Bronchial epithelial cell (primary cell): ENCODE measurements at regions not wholly inside any gene's neighbourhood (a gene's known extent, or its start where the extent isn't known, plus 50 kb on each side); places are given as distances from the start of the nearest gene placed in this dataset.
A peak's percentile ranks its signal among the peaks of the same experiment; 100 is the strongest.

Experiments used
- DNase-seq: peaks from one replicate; pipeline ENCODE4 v3.0.0-alpha.2; 2010; ENCODE audit warnings: low read depth
- FAIRE-seq: peaks from 2 replicates; lab custom pipeline; 2011; peaks lifted over from hg19 to GRCh38; lab: Jason Lieb, UNC
- H3K27me3 ChIP-seq: 2 replicates; pipeline ENCODE4 v1.5.1; 2011; ENCODE audit warnings: low read length; ENCODE audit not compliant: control insufficient read depth, insufficient read depth
- H3K36me3 ChIP-seq: 2 replicates; pipeline ENCODE4 v1.5.1; 2011; ENCODE audit warnings: low read length; ENCODE audit not compliant: control insufficient read depth, insufficient read depth
- H3K4me3 ChIP-seq: 2 replicates; pipeline ENCODE4 v1.5.1; 2011; ENCODE audit warnings: mild to moderate bottlenecking, low read depth, low read length, control low read depth
- TF ChIP-seq, protein P1 (sequence below): IDR thresholded peaks from 2 replicates; pipeline ENCODE4 v1.5.1; 2011; ENCODE audit warnings: mild to moderate bottlenecking, moderate library complexity, low read length, control low read depth, inconsistent platforms; ENCODE audit not compliant: insufficient read depth, severe bottlenecking

DNA sequence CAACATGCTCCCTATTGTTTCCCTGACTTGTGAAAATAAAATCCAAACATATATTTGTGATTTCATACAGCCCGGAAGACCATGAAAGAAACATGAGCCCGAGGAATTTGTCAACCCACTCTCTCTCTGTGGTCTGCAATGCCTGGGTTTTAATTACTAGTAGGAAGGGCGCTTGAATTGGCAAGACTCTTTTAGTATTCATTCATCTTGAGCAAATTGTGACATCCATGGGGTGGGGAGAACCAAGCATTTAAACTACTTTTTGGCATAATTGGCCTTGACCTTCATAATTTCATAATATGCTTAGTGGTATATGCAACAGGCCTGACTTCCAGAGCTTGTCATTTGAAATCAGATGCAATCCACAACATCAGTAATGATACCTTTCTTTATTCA, 142.4 kb upstream of the BMPER start:
- H3K36me3 ChIP-seq = no peaks in the 10 kb centered on the region
- TF ChIP-seq, protein P1, sequence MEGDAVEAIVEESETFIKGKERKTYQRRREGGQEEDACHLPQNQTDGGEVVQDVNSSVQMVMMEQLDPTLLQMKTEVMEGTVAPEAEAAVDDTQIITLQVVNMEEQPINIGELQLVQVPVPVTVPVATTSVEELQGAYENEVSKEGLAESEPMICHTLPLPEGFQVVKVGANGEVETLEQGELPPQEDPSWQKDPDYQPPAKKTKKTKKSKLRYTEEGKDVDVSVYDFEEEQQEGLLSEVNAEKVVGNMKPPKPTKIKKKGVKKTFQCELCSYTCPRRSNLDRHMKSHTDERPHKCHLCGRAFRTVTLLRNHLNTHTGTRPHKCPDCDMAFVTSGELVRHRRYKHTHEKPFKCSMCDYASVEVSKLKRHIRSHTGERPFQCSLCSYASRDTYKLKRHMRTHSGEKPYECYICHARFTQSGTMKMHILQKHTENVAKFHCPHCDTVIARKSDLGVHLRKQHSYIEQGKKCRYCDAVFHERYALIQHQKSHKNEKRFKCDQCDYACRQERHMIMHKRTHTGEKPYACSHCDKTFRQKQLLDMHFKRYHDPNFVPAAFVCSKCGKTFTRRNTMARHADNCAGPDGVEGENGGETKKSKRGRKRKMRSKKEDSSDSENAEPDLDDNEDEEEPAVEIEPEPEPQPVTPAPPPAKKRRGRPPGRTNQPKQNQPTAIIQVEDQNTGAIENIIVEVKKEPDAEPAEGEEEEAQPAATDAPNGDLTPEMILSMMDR = no peak
- no peak for FAIRE-seq
- no peak for DNase-seq
- H3K27me3 ChIP-seq = no peaks in the 10 kb centered on the region
- H3K4me3 ChIP-seq = no peak overlapping the region

DNA sequence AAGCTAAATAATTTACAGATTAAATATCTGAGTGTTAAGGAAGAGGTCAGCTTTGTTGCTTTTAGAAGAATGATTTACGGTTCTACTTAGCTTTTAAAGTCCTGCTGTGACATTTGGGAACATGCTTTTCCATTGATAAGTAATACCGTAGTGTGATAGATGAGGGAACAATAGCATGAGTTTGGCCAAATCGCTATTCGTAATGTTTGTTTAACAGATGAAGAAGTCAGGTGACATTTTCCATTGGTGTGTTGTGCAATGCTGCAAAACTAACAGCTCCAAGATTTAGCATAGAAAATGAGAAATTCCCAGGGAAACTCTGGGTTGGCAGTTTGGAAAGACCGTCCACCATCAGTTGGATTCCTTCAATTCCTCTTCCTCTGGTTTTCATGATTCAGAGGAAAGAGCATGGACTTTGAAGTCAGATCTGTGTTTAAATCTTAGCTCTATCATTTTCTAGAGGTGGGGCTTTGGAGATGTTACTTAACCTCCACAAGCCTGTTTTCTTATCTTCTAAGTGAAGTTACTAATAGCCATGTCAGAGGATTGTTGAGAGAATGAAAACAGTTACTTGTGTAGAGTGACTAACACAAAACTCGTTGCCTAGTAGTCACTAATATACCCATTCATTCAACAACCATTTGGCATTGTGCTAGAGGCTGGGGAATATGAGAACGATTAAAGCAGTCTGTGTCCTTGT, 140.4 kb upstream of the BMPER start:
- DNase-seq = peak; percentile 97
- TF ChIP-seq, protein P1 = no peak
- Histone ChIP-seq H3K4me3 (no peak overlapping the region), H3K27me3 (no peaks in the 10 kb centered on the region), H3K36me3 (no peaks in the 10 kb centered on the region)
- no peak for FAIRE-seq

DNA sequence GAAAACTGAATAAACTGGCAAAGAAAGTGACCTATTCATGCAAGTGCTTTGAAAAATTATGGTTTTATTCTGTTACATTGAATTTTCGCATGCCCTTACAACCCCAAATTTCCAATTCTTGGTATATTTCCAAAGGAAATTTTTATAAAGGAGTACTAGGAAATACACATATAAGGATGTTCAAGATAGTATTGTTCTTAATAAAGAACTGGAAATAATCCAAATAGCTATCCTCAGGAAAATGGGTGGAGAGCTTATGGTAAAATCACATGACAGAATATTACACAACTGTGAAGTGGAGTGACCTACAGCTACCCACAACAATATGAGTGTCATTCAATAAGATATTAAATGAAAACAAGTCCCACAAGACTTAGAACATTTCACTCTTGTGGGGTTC, 138.9 kb upstream of the BMPER start:
- TF ChIP-seq, protein P1 = no peak
- Histone ChIP-seq H3K36me3 (no peaks in the 10 kb centered on the region), H3K27me3 (no peaks in the 10 kb centered on the region), H3K4me3 (no peak overlapping the region)
- no peak for FAIRE-seq
- peak; percentile 46 for DNase-seq

DNA sequence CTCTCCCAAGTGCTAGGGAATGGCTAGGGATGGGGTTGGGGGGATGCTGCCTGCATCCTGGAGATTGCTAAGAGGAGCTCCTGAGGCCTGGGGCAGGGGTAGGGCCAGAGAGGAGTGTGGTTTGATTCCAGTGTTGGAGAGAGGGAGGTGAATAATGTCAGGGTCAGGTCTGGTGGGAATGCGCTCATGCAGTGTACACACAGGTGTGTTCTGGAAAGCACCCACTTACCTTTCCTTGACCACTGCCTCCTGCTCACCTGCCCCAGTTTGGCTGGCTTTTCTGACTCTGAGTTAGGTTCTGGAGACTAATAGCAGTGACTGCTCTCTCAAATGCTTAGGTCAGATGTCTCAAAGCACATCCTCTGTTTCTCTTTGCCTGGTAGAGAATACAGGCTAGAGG, 135.4 kb upstream of the BMPER start:
- TF ChIP-seq, protein P1 = no peak
- FAIRE-seq = no peak
- DNase-seq = no peak
- H3K27me3 ChIP-seq = no peaks in the 10 kb centered on the region
- no peaks in the 10 kb centered on the region for H3K36me3 ChIP-seq
- no peak overlapping the region for H3K4me3 ChIP-seq

DNA sequence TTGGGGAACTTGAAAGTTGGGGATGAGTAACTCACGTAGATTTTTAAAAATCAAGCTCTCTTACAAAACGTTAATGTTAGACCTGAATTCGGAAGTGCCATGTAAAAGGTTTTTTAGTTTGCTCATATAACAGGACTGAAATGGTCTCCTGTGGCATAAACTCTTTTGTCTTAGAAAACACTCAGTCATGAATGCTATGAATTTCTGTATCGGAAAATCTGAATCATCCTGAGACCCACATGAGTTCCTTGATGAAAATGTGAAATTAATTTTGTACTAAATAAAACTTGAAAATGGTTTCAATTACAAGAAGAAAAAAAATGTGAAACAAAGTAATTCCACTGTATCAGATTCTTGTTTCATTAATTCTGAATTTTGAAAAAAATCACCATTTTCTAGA, 134.8 kb upstream of the BMPER start:
- no peaks in the 10 kb centered on the region for H3K36me3 ChIP-seq
- no peak for FAIRE-seq
- TF ChIP-seq, protein P1 = no peak

DNA sequence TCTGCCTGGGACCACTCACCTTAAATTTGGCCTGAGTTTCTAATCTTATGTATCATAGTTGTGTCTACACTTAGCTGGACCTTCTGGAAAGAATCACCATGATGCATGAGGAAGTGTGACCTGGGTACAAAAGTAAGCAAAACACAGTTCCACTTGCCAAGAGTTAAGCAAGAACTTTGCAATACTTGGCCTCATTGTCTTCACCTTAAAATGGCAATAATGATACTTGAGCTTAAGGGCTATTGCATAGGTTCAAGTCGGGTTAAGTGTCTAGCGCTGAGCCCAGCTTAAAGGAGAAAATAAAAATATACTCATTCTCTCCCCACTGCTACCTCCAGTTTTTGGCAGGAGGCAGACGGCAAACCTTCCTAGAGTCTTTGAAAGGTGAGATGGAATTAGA, 133.9 kb upstream of the BMPER start:
- Histone ChIP-seq H3K27me3 (no peaks in the 10 kb centered on the region), H3K4me3 (no peak overlapping the region), H3K36me3 (no peaks in the 10 kb centered on the region)
- DNase-seq (peak; percentile 32), FAIRE-seq (no peak)
- TF ChIP-seq, protein P1 = no peak

More for the DNA sequence above, 134.8 kb upstream of the BMPER start:
- no peaks in the 10 kb centered on the region for H3K27me3 ChIP-seq
- no peak overlapping the region for H3K4me3 ChIP-seq
- DNase-seq = no peak
